ENCODE measurements at regions not wholly inside any gene's neighbourhood (a gene's known extent, or its start where the extent isn't known, plus 50 kb on each side); places are given as distances from the start of the nearest gene placed in this dataset.
A peak's percentile ranks its signal among the peaks of the same experiment; 100 is the strongest.

DNA sequence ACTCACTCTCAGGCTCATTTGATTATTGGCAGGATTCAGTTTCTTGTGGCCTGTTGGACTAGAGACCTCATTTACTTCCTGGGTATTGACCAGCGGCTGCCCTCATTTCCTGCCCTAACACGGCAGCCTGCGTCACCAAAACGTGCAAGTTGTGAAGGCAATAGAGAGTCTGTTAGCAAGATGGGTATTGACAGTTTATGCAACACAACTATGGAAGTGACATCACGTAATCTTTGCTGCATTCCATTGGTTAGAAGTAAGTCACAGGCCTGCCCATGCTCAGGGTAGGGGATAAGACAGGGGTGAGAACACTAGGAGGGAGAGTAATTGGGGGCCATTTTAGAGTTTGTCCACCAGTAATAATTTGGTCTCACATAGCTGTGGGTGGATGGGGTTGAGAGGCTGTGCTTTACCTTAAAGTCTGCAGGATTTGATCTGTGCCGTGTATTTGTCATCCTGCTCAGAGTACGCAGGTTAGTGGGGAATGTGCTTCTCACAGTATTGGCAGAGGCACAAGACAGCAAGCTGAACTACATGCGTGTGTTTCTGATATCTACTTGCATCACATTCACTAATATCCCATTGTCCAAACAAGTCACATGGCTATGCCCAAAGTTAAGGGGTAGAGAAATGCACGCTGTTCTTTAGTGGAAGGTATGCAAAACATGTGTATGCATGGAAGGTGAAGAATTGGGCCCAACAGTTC is 83.3 kb downstream of the EDEM1 start:
- DNase-seq: no peak

DNA sequence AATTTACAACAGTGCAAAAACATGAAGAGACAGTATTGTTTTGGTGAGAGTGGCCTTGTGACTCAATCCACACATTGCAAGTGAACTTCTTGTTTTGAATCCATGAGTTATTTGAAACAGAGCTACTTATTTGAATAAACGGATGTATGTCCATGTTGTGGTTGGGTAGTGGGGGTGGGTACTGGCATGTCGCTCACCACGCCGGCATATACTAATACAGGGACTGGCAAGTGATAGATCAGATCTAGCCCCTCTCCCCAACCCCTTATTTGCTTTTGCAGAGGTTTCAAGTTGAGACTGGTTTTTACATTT is 83.8 kb downstream of the EDEM1 start:
- no peak for DNase-seq

DNA sequence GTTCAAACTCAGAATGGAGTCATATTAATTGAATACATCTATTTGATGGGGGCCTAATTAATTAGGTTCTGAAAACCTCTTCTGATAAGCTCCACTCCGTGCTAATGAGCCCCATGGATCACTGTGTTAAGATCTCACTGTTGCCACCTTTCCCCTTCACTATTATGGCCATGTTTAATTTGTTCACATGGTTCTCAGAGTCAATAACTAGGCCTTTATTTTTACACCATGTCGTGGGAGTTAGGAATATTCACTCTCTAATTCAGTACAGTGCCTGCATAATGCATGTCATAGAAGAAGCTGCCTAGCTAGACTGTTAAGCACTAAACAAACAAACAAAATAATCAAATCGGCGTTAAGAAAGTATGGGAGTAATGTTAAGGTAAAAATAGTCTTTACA is 84.9 kb downstream of the EDEM1 start:
- DNase-seq: no peak

DNA sequence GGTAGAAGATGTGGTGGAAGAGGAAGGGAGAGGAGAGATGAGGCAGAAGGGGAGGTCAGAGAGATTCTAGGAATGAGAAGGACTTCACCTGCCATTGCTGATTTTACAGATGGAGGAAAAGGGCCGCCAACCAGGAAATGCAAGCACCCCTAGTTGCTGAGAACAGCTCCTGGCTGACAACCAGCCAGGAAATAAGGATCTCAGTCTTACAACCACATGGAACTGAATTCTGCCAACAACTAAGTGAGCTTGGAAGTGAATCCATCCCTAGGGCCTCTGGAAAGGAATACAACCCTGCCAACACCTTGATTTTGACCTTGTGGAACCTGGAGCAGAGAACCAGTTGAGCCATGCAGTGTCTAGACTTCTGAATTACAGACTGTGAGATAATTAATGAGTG is 86.6 kb downstream of the EDEM1 start:
- no peak for DNase-seq

DNA sequence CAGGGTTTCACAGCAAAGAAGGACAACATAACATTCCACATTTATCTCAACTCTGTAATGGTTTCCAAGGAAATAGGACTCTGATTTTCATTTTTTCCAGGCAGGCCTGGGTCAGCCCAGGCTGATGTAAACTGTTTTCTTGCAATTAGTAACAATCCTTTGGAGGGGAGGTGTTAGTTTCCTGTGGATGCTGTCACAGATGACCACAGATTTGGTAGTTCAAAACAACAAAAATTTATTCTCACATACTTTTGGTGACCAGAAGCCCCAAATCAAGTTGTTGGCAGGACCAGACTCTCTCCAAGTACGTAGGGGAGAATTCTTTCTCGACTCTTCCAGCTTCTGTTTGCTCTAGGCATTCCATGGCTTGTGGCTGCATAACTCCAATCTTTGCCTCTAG is 88.0 kb downstream of the EDEM1 start:
- no peak for DNase-seq

DNA sequence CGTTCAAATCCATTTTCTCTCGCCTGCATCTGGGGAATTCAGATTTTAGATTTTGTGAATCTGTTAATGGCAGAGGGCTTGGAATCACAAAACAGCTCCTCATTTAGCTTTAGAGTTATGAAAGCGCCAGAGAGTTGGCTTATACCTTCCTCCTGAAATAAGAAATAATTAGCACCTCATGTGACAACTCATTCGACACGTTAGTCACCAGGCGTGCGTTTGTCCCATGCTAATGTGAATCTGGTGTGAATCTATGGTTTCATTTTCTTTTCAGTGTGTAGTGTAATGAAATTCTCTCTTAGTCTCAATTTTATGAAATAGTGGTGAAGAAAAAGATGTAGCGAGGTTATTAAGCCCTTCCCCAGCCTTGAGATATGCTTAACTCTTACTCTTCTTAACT is 89.4 kb downstream of the EDEM1 start:
- peak in 1 of 56 donors; percentile 5 for DNase-seq

DNA sequence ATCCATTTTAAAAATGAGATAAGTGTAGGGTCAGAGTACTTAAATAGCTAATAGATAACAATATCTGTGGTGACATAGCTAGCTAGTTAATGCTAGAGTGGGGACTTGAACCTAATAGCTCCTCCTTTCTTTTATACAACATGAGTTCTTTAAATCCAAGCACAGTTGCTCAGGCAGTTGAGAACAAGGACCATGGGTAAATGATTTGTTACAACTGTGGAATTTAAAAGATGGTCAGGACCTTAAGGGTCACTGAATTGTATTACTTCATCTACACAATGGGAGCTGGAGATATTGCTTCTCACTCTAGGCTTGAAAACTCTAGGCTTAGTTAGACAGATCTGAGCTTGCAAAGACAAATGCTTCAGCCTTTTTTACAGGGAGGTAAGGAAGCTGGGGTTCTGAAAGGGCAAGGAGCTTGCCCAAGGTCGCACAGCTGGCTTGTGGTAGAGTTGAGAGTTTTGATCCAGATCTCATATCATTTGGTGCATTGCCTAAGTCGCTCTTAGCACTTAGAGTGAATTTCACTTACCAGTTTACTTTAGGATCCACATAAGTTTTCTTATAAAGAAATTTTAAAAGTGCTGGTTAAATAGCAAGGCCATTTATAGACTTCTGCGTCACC is 90.2 kb downstream of the EDEM1 start:
- no peak for DNase-seq

DNA sequence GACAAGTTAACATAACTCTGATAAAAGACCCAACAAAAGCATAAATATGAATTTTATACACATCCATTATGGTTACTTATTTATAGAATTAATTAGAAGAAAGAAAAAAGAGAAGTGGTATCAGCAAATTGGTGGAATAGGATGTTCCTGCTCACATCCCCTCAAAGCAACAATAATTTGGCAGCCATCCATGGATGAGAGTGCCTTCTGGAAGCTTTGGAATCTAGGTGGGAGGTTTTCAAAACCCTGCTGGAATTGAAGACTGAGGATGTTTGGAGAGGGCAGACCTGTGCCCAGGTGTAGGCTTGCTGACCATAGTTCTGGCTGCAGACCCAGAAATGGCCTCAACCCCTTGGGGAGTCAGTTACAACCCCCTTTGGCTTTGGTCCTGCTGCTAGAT is 91.2 kb downstream of the EDEM1 start:
- DNase-seq: no peak

DNA sequence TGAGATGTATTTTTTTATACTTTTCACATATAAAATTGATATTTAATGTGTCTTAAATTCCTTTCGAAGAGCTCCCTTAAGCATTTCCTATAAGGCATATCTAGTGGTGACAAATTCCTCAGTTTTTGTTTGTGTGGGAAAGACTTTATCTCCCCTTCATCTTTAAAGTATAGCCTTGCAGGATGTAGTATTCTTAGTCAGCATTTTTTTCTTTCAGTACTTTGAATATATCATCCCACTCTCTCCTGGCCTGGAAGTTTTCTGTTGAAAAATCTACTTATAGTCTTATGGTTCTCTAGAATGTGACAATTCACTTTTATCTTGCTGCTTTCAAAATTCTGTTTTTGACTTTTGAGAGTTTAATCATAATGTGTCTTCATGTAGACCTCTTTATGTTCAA is 95.2 kb downstream of the EDEM1 start:
- DNase-seq: no peak

DNA sequence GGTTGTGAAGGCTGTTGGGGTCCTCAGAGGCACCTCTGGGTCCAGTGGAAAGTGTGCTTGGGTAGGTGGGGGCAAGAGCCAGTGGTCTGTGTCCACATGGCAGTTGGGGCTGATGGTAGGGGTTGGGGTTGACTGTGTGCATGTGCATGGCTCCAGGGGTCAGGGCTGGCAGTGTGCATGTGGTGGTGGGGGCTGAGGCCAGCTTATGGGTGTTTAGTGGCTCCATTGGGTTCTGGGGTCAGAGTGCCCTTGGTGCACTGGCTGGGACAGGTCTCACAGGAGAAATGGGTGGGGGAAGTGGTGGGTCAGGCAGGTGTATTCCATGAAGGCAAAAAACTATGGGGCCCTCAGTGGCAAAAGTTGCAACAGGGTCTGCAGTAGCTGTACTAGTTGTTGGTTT is 97.9 kb downstream of the EDEM1 start:
- DNase-seq: no peak

DNA sequence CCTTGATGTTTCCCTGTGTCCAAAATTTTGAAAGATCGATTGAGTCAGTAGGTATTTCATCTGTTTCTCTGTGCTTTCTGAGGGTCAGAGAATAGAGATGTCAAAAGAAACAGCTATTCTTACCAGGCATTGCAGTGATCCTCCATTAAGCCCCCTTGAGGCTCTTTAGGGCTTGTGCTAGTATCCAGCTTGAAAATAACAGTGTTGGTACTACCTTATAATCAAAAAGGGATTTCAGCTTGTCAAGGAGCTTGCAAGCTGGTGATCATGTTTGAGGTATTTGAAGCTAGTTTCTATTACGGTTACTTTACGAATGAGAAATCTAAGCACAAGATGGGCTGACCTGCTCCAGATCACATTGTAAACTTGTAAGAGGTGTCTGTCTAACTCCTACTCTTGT is 103.4 kb downstream of the EDEM1 start:
- DNase-seq: no peak

DNA sequence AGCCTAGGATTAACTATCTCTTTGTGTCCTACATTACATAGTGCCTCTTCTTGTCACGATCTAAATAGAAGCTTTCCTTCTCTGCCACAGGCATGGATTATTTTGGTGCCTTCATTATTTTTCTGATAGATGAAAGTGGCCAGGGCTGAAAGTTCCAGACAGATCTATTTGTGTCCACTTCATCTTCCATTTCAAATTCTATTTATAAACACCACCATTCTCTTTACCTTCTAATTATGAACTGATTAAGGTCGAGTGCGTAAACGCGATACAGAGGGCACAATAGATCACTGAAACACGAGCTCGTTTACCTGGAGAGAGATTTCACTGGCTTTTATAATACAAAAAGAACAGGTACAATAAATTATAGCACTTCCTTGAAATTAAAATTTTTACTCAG is 105.0 kb downstream of the EDEM1 start:
- no peak for DNase-seq

DNA sequence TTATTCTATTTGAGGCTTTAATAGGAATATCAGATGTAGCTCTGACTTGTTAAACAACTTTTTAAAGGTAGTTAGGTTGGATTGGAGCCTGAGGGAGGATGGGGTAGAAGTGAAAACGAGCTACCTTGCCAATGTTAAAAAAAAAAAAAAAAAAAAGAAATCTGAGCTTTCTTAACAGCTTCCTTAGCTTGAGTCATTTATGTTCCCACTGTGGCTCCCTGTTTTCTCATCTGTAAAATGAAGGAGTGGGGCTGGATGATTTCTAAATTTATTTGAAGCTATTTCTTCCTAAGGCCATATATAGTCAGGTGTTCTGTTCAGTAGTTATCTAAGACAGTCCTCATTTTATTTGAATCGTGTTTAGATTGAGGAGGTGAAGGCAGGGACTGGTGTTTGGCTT is 105.7 kb downstream of the EDEM1 start:
- no peak for DNase-seq

DNA sequence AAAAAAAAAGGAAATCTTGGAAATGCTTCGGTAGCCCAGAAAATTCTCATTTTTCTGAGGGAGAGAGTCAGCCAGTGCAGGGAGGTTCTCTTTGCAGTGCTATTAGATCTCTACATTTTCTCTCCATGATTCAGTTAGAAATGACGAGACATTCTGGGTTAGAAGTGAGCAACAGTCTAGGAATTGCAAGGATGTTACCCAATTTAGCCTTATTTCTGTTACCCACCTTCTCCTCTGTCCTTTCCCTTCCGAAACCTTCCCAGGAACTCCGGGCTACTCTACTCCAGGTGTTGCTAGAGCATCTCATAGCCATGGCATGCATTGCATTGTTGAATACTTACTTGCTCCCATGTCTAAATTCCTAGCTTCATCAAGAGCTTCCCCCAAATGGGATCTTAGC is 106.8 kb downstream of the EDEM1 start:
- no peak for DNase-seq

DNA sequence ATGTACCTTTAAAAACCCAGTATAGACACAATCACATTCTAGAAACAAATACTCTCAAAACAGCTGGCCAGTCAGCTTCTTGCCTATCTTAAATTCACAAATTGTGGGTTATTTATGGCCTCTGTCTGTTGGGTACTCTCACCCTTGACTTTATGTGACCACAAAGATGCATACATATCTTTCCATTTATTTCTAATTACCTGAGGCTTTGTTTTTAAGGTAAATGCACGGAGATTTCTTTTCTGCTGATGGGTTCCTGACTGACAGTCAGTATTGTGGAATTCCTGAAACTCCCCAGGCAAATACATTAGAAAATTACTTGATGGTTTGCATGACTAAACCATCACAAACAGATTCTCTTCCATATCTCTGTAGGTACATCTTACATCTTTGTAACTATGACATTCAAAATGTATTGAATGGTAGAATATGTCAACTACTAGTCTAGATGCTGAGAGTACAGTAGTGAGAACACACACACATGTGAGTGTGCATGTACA is 107.7 kb downstream of the EDEM1 start:
- DNase-seq: no peak

DNA sequence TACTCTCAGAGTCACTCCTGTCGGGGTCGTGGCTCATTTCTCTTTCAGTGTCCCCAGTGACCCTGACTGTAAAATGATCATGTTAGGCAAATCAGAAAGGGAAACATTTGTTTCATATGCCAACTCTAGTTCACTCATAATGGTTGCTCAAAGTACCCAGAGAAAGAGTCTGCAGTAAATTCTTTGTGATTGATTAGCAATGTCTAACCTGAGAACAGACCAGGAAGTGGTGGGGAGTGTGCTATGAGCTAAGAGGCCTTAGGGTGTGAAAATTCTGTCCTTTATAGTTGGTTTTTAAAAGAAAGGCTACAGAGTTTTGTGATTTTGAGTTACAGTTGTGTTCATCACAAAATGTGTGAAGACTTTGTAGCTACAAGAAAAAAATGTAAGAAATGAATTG is 108.9 kb downstream of the EDEM1 start:
- DNase-seq: no peak

DNA sequence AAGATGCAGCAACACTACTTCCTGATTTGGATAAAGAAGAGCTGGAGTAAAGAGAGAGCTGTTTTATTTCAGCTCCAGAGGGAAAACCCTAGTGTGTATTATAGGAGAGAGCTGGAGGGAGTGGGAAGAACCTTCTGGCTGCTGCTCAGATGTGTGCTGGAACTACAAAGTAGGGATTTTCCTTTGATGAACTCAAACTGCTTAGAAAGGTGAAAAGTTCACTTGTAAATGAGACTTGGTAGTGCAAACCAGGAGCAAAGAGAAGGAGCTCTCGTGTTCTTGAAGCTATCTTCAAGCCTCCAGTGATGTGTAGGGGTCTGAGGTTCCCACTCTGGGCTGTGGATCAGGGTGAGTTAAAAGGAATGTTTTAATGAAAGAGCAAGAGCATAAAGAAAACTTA is 110.4 kb downstream of the EDEM1 start:
- DNase-seq: no peak

DNA sequence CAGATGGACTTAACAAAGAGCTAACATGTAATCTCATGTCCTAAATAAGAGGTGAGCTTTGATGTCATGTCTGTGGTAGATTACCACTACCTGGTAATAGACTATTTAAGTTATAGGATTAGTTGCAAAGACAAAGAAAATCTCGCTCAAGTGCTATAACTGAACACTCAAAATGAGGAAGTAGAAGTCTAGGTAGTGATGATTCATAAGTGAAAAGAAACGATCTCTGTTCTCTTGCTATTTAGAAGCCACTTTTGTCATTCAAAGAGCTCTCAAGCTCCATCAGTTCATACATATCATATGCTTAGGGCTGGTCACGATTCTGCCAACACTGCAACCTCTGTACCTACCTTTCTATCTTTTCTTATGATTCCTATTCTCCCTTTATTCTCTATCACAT is 110.9 kb downstream of the EDEM1 start:
- no peak for DNase-seq

DNA sequence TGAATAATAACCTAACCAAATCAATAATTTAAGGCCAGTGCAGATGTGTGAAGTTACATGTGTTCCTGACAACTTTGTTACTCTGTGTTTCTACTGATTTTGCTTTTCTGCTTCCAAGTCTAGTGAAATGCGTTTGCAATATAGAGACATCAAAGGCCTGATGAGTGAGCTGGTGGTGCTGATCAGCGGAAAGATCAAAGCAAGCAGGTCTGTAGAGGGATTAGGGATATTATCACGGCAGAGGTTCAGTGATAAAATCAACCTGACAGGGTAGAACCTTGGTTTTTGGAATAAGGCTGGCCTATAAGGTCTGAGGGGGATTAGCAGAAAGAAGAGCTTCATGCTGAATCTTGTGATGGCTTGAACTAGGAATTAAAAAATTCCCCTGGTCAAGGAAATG is 111.7 kb downstream of the EDEM1 start:
- no peak for DNase-seq

DNA sequence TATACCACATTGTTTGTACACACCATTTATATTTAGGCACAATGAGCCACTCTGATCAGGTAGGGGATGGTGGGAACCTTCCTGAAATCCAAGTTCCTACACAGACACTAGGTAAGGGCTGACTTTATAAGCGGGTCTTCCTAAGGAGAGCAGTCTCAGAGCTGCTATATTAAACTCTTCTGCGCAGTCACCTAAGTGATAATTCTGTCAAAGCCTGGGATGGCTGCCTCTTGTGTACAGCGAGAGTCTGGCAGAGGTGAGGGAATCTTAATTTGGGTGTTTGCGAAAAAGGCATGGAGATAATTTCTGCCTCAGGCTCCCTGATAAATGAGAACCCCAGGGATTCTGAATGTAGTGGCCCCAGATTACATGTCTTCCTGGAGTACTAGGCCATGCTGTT is 113.1 kb downstream of the EDEM1 start:
- no peak for DNase-seq

DNA sequence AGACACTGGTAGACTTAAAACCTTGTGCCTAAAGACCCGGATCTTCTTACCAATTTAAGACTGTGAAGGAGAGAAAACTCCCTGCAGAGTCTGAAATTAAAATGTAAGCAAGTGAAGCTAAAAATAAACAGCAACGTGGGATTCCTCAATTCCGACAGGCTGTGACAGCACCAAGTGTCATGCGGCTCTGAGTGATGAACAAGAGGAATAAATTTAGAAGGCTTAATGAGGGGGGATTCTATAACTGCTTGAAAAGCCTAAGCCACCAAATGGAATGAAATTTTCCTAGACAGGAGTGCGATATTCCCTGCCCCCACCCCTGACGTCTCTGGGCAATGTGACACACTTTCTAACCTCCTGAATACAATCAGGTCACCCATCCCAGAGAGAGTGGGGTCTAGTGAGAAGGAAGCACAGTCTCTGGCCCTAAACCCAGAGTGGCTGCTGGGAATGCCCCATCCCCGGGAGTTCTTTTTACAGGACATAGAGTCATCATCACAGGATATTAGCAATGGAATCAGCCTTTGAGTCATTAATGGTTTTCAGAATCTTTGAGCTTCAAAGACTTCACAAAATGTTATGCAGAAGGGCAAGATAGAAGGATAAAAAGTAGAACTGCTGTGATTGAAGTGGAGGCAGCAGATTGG is 114.3 kb downstream of the EDEM1 start:
- peak in 17 of 56 donors; percentile 1 to 48 (median 17) for DNase-seq

DNA sequence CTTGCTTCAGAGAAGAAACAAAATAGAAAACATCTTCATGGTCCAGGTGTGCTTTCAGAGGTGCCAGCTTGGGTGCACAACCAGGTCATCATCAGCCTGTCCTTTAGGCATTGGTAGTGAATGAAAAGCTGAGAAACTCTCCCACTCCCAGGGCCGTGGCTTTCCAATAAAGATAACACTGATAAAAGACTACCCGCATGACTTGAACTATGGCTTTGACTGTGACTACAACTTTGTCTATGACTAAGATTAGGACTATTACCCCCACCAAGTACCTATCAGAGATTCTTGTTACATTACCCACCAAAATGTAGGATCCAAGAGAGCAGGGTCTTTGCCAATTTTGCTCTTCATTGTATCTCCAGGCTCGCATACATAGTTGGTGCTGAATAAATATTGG is 115.2 kb downstream of the EDEM1 start:
- no peak for DNase-seq

DNA sequence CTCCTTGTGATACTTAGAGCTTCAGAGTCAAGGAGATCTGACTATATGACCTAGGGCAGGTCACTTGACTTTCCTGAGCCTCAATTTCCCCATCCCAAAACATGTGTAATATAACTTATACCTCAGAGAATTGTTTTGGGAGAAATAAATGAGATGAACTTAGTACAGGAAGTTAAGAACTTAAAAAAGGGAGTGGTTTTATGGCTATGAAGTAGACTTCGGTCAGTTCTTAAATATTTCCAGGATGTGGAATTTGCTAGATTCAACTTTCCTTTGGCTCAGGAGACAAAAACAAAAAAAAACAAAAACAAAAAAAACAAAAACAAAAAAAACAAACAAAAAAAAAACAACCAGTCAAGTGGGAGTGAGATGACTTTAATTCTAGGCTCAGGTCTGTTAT is 116.7 kb downstream of the EDEM1 start:
- DNase-seq: no peak
